H9 (cell line): ENCODE measurements at regions not wholly inside any gene's neighbourhood (a gene's known extent, or its start where the extent isn't known, plus 50 kb on each side); places are given as distances from the start of the nearest gene placed in this dataset.

Source experiments
- DNase-seq: peaks from one replicate; pipeline ENCODE4 v3.0.0-alpha.2; 2017
- H2AFZ ChIP-seq: one replicate; pipeline ENCODE4 v1.6.1; 2013; ENCODE audit warnings: mild to moderate bottlenecking, low read length, control low read depth, moderate library complexity
- H2AK5ac ChIP-seq: 2 replicates; pipeline ENCODE4 v1.6.1; 2013; ENCODE audit warnings: low read length, control low read depth, mixed read lengths; ENCODE audit not compliant: insufficient read length
- H2BK120ac ChIP-seq: one replicate; pipeline ENCODE4 v1.6.1; 2013; ENCODE audit warnings: low read depth, mild to moderate bottlenecking, low read length, control low read depth, inconsistent platforms; ENCODE audit not compliant: poor library complexity, severe bottlenecking
- H2BK12ac ChIP-seq: 2 replicates; pipeline ENCODE4 v1.6.1; 2013; ENCODE audit warnings: low read length, control low read depth, mixed read lengths, low read depth; ENCODE audit not compliant: insufficient read length
- H2BK15ac ChIP-seq: 2 replicates; pipeline ENCODE4 v1.6.1; 2013; ENCODE audit warnings: low read depth, low read length, control low read depth
- H2BK20ac ChIP-seq: one replicate; pipeline ENCODE4 v1.6.1; 2013; ENCODE audit warnings: low read depth, mild to moderate bottlenecking, low read length, control low read depth, inconsistent platforms; ENCODE audit not compliant: poor library complexity, severe bottlenecking
- H2BK5ac ChIP-seq: 2 replicates; pipeline ENCODE4 v1.6.1; 2013; ENCODE audit warnings: low read length, control low read depth, mixed read lengths; ENCODE audit not compliant: insufficient read length
- H3K14ac ChIP-seq: 2 replicates; pipeline ENCODE4 v1.6.1; 2013; ENCODE audit warnings: low read length, control low read depth; ENCODE audit not compliant: insufficient read depth
- H3K18ac ChIP-seq: 2 replicates; pipeline ENCODE4 v1.6.1; 2013; ENCODE audit warnings: low read depth, mild to moderate bottlenecking, mixed read lengths, low read length, control low read depth; ENCODE audit not compliant: insufficient read length
- H3K23ac ChIP-seq: 2 replicates; pipeline ENCODE4 v1.6.1; 2013; ENCODE audit warnings: low read length, control low read depth, mixed read lengths, low read depth; ENCODE audit not compliant: insufficient read length
- H3K23me2 ChIP-seq: 2 replicates; pipeline ENCODE4 v1.6.1; 2013; ENCODE audit warnings: low read depth, mild to moderate bottlenecking, mixed read lengths, low read length, control low read depth; ENCODE audit not compliant: insufficient read length, poor library complexity, severe bottlenecking
- H3K27ac ChIP-seq: 2 replicates; pipeline ENCODE4 v1.5.1; 2013; ENCODE audit warnings: low read length, control low read depth, mixed read lengths, low read depth; ENCODE audit not compliant: insufficient read length
- H3K27me3 ChIP-seq: 2 replicates; pipeline ENCODE4 v1.6.1; 2013; ENCODE audit warnings: low read length, control low read depth, inconsistent platforms; ENCODE audit not compliant: insufficient read depth
- H3K4ac ChIP-seq: 2 replicates; pipeline ENCODE4 v1.6.1; 2013; ENCODE audit warnings: low read depth, mild to moderate bottlenecking, control low read depth, inconsistent platforms, low read length, moderate library complexity
- H3K4me1 ChIP-seq: 2 replicates; pipeline ENCODE4 v1.6.1; 2013; ENCODE audit warnings: low read length, control low read depth, inconsistent platforms; ENCODE audit not compliant: insufficient read depth
- H3K4me2 ChIP-seq: 2 replicates; pipeline ENCODE4 v1.6.1; 2013; ENCODE audit warnings: low read length, control low read depth, mixed read lengths; ENCODE audit not compliant: insufficient read length, insufficient read depth
- H3K56ac ChIP-seq: 2 replicates; pipeline ENCODE4 v1.6.1; 2013; ENCODE audit warnings: low read depth, mild to moderate bottlenecking, mixed read lengths, low read length, control low read depth; ENCODE audit not compliant: insufficient read length
- H3K79me1 ChIP-seq: 2 replicates; pipeline ENCODE4 v1.6.1; 2013; ENCODE audit warnings: low read depth, mild to moderate bottlenecking, moderate library complexity, low read length, control low read depth, inconsistent platforms; ENCODE audit not compliant: insufficient read depth, poor library complexity, severe bottlenecking
- H3K79me2 ChIP-seq: 2 replicates; pipeline ENCODE4 v1.6.1; 2013; ENCODE audit warnings: low read length, control low read depth, inconsistent platforms; ENCODE audit not compliant: insufficient read depth
- H3K9ac ChIP-seq: 2 replicates; pipeline ENCODE4 v1.6.1; 2013; ENCODE audit warnings: low read length, control low read depth, mixed read lengths; ENCODE audit not compliant: insufficient read length; ENCODE audit errors: extremely low read depth
- H3K9me3 ChIP-seq: one replicate; pipeline ENCODE4 v1.6.1; 2013; ENCODE audit warnings: low read depth, low read length, inconsistent platforms; ENCODE audit not compliant: control insufficient read depth
- H3T11ph ChIP-seq: one replicate; pipeline ENCODE4 v1.6.1; 2013; ENCODE audit warnings: mild to moderate bottlenecking, low read length, control low read depth, inconsistent platforms
- H4K20me1 ChIP-seq: one replicate; pipeline ENCODE4 v1.6.1; 2013; ENCODE audit not compliant: control insufficient read depth, insufficient read length, insufficient read depth
- H4K5ac ChIP-seq: 2 replicates; pipeline ENCODE4 v1.6.1; 2013; ENCODE audit warnings: low read depth, mild to moderate bottlenecking, mixed read lengths, low read length, control low read depth; ENCODE audit not compliant: insufficient read length
- H4K8ac ChIP-seq: replicated peaks from 2 replicates; pipeline ENCODE4 v1.6.1; 2013; ENCODE audit warnings: low read length, control low read depth, mixed read lengths, low read depth; ENCODE audit not compliant: insufficient read length
- H4K91ac ChIP-seq: 2 replicates; pipeline ENCODE4 v1.6.1; 2013; ENCODE audit warnings: low read depth, mild to moderate bottlenecking, moderate library complexity, mixed read lengths, low read length, control low read depth; ENCODE audit not compliant: insufficient read length
- H3K27ac Mint-ChIP-seq, 3 experiments: 2 replicates in 2 of 3; 3 replicates in 1 of 3; pipeline ENCODE4 v1.8.0; 2020 to 2021; ENCODE audit warnings: mixed read lengths in 3 of 3, mild to moderate bottlenecking in 1 of 3, moderate library complexity in 1 of 3
- H3K27me3 Mint-ChIP-seq: 2 replicates; pipeline ENCODE4 v1.8.0; 2021; ENCODE audit warnings: low read depth, mild to moderate bottlenecking, moderate library complexity, mixed read lengths
- H3K36me3 Mint-ChIP-seq, 3 experiments: 2 replicates in 2 of 3; 3 replicates in 1 of 3; pipeline ENCODE4 v1.8.0; 2020 to 2021; ENCODE audit warnings: low read depth in 3 of 3, mixed read lengths in 3 of 3; ENCODE audit not compliant: insufficient read depth in 1 of 3
- H3K4me1 Mint-ChIP-seq, 2 experiments: 2 replicates each; pipeline ENCODE4 v1.8.0; 2020; ENCODE audit warnings: mixed read lengths in 2 of 2
- H3K4me3 Mint-ChIP-seq, 2 experiments: 2 replicates in 1 of 2; 3 replicates in 1 of 2; pipeline ENCODE4 v1.8.0; 2020 to 2021; ENCODE audit warnings: mild to moderate bottlenecking in 2 of 2, mixed read lengths in 2 of 2, moderate library complexity in 1 of 2
- H3K9me3 Mint-ChIP-seq, 2 experiments: 2 replicates in 1 of 2; 3 replicates in 1 of 2; pipeline ENCODE4 v1.8.0; 2020; ENCODE audit warnings: mild to moderate bottlenecking in 2 of 2, mixed read lengths in 2 of 2, moderate library complexity in 1 of 2
- CTCF ChIP-seq: fragments of 200-600 bp; sonication (generic); conservative IDR thresholded peaks from 3 replicates; pipeline ENCODE4 v1.8.0; 2021; ENCODE audit warnings: antibody characterized with exemption, mild to moderate bottlenecking
- WGBS: extraction: QIAGEN DNeasy Blood & Tissue Kit; methylation state at CpG from one replicate; pipeline ENCODE4 v1.1.7; 2013; ENCODE audit warnings: missing lambda C conversion rate, low lambda C conversion rate, mixed read lengths; ENCODE audit not compliant: insufficient read length; ENCODE audit errors: extremely low coverage; 5-methylcytosine and 5-hydroxymethylcytosine counted together

DNA sequence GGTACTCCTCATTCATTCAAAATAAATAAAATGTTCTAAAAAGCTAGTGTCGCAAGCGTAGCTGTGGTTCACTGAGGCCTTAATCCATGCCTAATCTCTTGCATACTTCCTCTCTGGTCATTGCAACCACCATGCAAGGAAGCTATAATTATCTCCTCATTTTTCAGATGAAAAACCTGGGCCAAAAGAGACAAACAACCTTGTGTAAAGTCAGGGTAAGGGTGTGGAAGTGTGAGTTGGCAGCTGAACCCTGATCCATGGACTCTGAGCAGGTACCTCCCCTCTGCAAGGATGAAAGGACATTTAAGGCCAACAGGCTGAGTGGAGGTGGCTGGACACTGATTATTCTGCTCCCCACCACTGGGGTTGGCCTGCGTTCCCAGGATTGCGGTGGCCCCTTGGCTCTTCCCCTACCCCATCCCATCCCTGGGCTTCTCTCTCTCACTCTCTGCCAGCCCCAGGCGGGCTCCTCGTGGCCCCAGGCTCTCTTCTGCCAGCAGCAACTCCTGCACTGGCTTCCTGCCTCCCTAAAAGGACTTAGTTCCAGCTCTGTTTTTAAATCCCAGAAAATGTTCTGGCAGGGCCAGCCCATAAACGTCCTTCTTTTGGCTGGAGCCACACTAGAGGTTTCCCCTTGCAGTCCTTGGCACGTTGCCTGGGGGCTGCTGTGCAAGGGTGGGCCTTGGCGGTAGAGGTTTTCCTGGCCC lies 72.0 kb upstream of the AFF3 start:
- no peak overlapping the region for H4K91ac ChIP-seq
- H2AK5ac ChIP-seq = no peak overlapping the region
- no peaks in the 10 kb centered on the region for H3K79me2 ChIP-seq
- no peaks in the 10 kb centered on the region for H3K23me2 ChIP-seq
- H3K9me3 ChIP-seq = no peaks in the 10 kb centered on the region
- H3K79me1 ChIP-seq = no peaks in the 10 kb centered on the region
- H2BK15ac ChIP-seq = no peak overlapping the region
- no peaks in the 10 kb centered on the region for H3K4me1 ChIP-seq
- H2BK5ac ChIP-seq = no peak overlapping the region
- H3K4me2 ChIP-seq = no peak overlapping the region
- H2AFZ ChIP-seq = no peak overlapping the region
- no peak for TF ChIP-seq CTCF
- no peaks in the 10 kb centered on the region; a peak in 1 of 7 replicates for H3K36me3 Mint-ChIP-seq
- no CpG with 5 or more reads among the region's 9 CpGs for WGBS
- no peaks in the 10 kb centered on the region for H3K4me1 Mint-ChIP-seq
- no peak for DNase-seq
- no peak overlapping the region for H2BK120ac ChIP-seq
- no peaks in the 10 kb centered on the region for H3K9me3 Mint-ChIP-seq
- no peak overlapping the region for H3K23ac ChIP-seq
- H4K20me1 ChIP-seq = no peaks in the 10 kb centered on the region
- no peak overlapping the region for H2BK12ac ChIP-seq
- no peak overlapping the region for H3K56ac ChIP-seq
- no peak overlapping the region for H2BK20ac ChIP-seq
- H3K27ac ChIP-seq = no peak overlapping the region
- H3K4ac ChIP-seq = no peak overlapping the region
- no peak overlapping the region for H4K5ac ChIP-seq
- H3K9ac ChIP-seq = no peak overlapping the region
- no peak overlapping the region for H3T11ph ChIP-seq
- H4K8ac ChIP-seq = no peak overlapping the region
- no peak overlapping the region for H3K14ac ChIP-seq
- no peak overlapping the region for H3K27ac Mint-ChIP-seq
- H3K4me3 Mint-ChIP-seq = no peak overlapping the region
- H3K18ac ChIP-seq = no peak overlapping the region
- peaks cover 15% of the 10 kb centered on the region for H3K27me3 Mint-ChIP-seq
- no peaks in the 10 kb centered on the region for H3K27me3 ChIP-seq
